Neural cell (in vitro differentiated cells): ENCODE measurements at regions not wholly inside any gene's neighbourhood (a gene's known extent, or its start where the extent isn't known, plus 50 kb on each side); places are given as distances from the start of the nearest gene placed in this dataset.

ENCODE experiments used
- H2AFZ ChIP-seq: fragments of 200-600, 300-800 bp; sonication (generic), shearing (Covaris generic); 2 replicates; pipeline ENCODE4 v1.6.0; 2014; ENCODE audit warnings: low read depth, mild to moderate bottlenecking, antibody characterized with exemption, low read length, moderate library complexity
- H3F3A ChIP-seq: fragments of 200-600 bp; shearing (Covaris generic); 2 replicates; pipeline ENCODE4 v1.6.1; 2016; ENCODE audit warnings: mild to moderate bottlenecking, moderate library complexity, mixed read lengths, antibody characterized with exemption, low read length; ENCODE audit not compliant: insufficient read depth, poor library complexity, severe bottlenecking
- H3K27ac ChIP-seq: fragments of 200-600, 300-800 bp; sonication (generic), shearing (Covaris generic); 2 replicates; pipeline ENCODE4 v1.5.1; 2014; ENCODE audit warnings: mild to moderate bottlenecking, low read length, moderate library complexity
- H3K27me3 ChIP-seq: fragments of 300-800, 200-600 bp; sonication (generic), shearing (Covaris generic); 2 replicates; pipeline ENCODE4 v1.6.0; 2014; ENCODE audit warnings: mild to moderate bottlenecking, low read depth, low read length, moderate library complexity; ENCODE audit not compliant: insufficient read depth
- H3K36me3 ChIP-seq: fragments of 300-800, 200-600 bp; sonication (generic), shearing (Covaris generic); 2 replicates; pipeline ENCODE4 v1.5.1; 2014; ENCODE audit warnings: mild to moderate bottlenecking, antibody characterized with exemption, low read length, moderate library complexity; ENCODE audit not compliant: insufficient read depth
- H3K4me2 ChIP-seq: fragments of 300-800, 200-600 bp; sonication (generic), shearing (Covaris generic); 2 replicates; pipeline ENCODE4 v1.6.0; 2014; ENCODE audit warnings: mild to moderate bottlenecking, low read length
- H3K4me3 ChIP-seq: fragments of 300-800, 200-600 bp; sonication (generic), shearing (Covaris generic); 2 replicates; pipeline ENCODE4 v1.5.1; 2014; ENCODE audit warnings: mild to moderate bottlenecking, low read length, moderate library complexity
- H3K79me2 ChIP-seq: fragments of 200-600 bp; shearing (Covaris generic); replicated peaks from 2 replicates; pipeline ENCODE4 v1.6.0; 2014; ENCODE audit warnings: mild to moderate bottlenecking, low read length, moderate library complexity; ENCODE audit not compliant: insufficient read depth
- H3K9ac ChIP-seq: fragments of 300-800, 200-600 bp; sonication (generic), shearing (Covaris generic); 2 replicates; pipeline ENCODE4 v1.6.1; 2016; ENCODE audit warnings: mild to moderate bottlenecking, low read length, mixed read lengths
- H3K9me2 ChIP-seq: fragments of 200-600 bp; shearing (Covaris generic); 2 replicates; pipeline ENCODE4 v1.6.1; 2016; ENCODE audit warnings: mild to moderate bottlenecking, low read length, mixed read lengths; ENCODE audit not compliant: insufficient read depth
- H3K9me3 ChIP-seq: fragments of 200-600, 300-800 bp; sonication (generic), shearing (Covaris generic); 2 replicates; pipeline ENCODE4 v1.6.1; 2016; ENCODE audit warnings: mild to moderate bottlenecking, mixed run types, low read length, moderate library complexity, mixed read lengths
- H4K20me1 ChIP-seq: fragments of 200-600 bp; shearing (Covaris generic); 2 replicates; pipeline ENCODE4 v1.6.1; 2016; ENCODE audit warnings: mild to moderate bottlenecking, mixed run types; ENCODE audit not compliant: insufficient read depth
- CTCF ChIP-seq: fragments of 450-650 bp; IDR thresholded peaks from 2 replicates; pipeline ENCODE4 v1.5.1; 2014; ENCODE audit warnings: antibody characterized with exemption, mild to moderate bottlenecking, moderate library complexity; ENCODE audit not compliant: poor library complexity, severe bottlenecking
- EP300 ChIP-seq: fragments of 450-650 bp; conservative IDR thresholded peaks from 2 replicates; pipeline ENCODE4 v1.6.1; 2014; ENCODE audit warnings: antibody characterized with exemption, mild to moderate bottlenecking, moderate library complexity; ENCODE audit not compliant: poor library complexity, severe bottlenecking
- EZH2 ChIP-seq: fragments of 200-600, 300-800 bp; shearing (Covaris generic), sonication (generic); IDR thresholded peaks from 2 replicates; pipeline ENCODE4 v1.6.1; 2014; ENCODE audit warnings: antibody characterized with exemption, low read length, borderline replicate concordance, mild to moderate bottlenecking; ENCODE audit not compliant: insufficient read depth, poor library complexity, severe bottlenecking
- MXI1 ChIP-seq: fragments of 450-650 bp; conservative IDR thresholded peaks from 2 replicates; pipeline ENCODE4 v1.6.1; 2014; ENCODE audit warnings: antibody characterized with exemption, mild to moderate bottlenecking; ENCODE audit not compliant: poor library complexity, severe bottlenecking
- POLR2AphosphoS5 ChIP-seq: IDR thresholded peaks from 2 replicates; pipeline ENCODE4 v1.6.1; 2012
- RAD21 ChIP-seq: fragments of 450-650 bp; conservative IDR thresholded peaks from 2 replicates; pipeline ENCODE4 v1.6.1; 2014; ENCODE audit warnings: antibody characterized with exemption, mild to moderate bottlenecking, moderate library complexity
- REST ChIP-seq: IDR thresholded peaks from 2 replicates; pipeline ENCODE4 v1.6.1; 2012; ENCODE audit warnings: borderline replicate concordance
- SMC3 ChIP-seq: fragments of 450-650 bp; conservative IDR thresholded peaks from 2 replicates; pipeline ENCODE4 v1.6.1; 2014; ENCODE audit warnings: antibody characterized with exemption, mild to moderate bottlenecking, moderate library complexity; ENCODE audit not compliant: poor library complexity
- TAF1 ChIP-seq: IDR thresholded peaks from 2 replicates; pipeline ENCODE4 v1.6.1; 2012; ENCODE audit warnings: low read depth

- Histone ChIP-seq H3F3A (no peaks in the 10 kb centered on the region), H3K9ac (no peak overlapping the region), H2AFZ (no peak overlapping the region), H3K9me3 (no peaks in the 10 kb centered on the region), H3K27ac (no peak overlapping the region), H3K4me2 (no peak overlapping the region), H3K27me3 (no peaks in the 10 kb centered on the region), H3K79me2 (no peaks in the 10 kb centered on the region), H3K9me2 (no peaks in the 10 kb centered on the region), H3K36me3 (no peaks in the 10 kb centered on the region), H3K4me3 (no peak overlapping the region), H4K20me1 (no peaks in the 10 kb centered on the region)
- no peak for TF ChIP-seq MXI1
- TF ChIP-seq TAF1 = no peak
- TF ChIP-seq RAD21 = no peak
- TF ChIP-seq EP300 = no peak
- TF ChIP-seq CTCF = no peak
- TF ChIP-seq EZH2 = no peak
- no peak for TF ChIP-seq POLR2AphosphoS5
- TF ChIP-seq REST = no peak
- no peak for TF ChIP-seq SMC3
Observed at GRCh38 chr10:111556666-111557065, 479.8 kb downstream of the ADRA2A start.

GRCh38 chr10:111558211-111558610, 481.4 kb downstream of the ADRA2A start:
- H2AFZ ChIP-seq = no peak overlapping the region
- no peaks in the 10 kb centered on the region for H3K9me3 ChIP-seq
- H3K9ac ChIP-seq = no peak overlapping the region
- H3K36me3 ChIP-seq = no peaks in the 10 kb centered on the region
- no peaks in the 10 kb centered on the region for H3K79me2 ChIP-seq
- H3F3A ChIP-seq = no peaks in the 10 kb centered on the region
- H3K27ac ChIP-seq = no peak overlapping the region
- H3K9me2 ChIP-seq = no peaks in the 10 kb centered on the region
- TF ChIP-seq TAF1 (no peak), CTCF (no peak)
- no peak overlapping the region for H3K4me2 ChIP-seq
- no peak overlapping the region for H3K4me3 ChIP-seq
- H4K20me1 ChIP-seq = no peaks in the 10 kb centered on the region
- no peaks in the 10 kb centered on the region for H3K27me3 ChIP-seq
